Pons (tissue), 1 donor: ENCODE measurements at regions not wholly inside any gene's neighbourhood (a gene's known extent, or its start where the extent isn't known, plus 50 kb on each side); places are given as distances from the start of the nearest gene placed in this dataset.
"Not testable (repeated sequence)": the region's sequence is repeated elsewhere in the genome, so short reads cannot be mapped to it uniquely, and the experiment has no call there.

Experiments used
- DNase-seq: peaks from one replicate; pipeline ENCODE4 v3.0.0-alpha.2; 2016; ENCODE audit warnings: low spot score

GRCh38 chr5:156218367-156219158 is 108.4 kb upstream of the SGCD start:
- DNase-seq = no peak

GRCh38 chr5:156219483-156220005 is 107.4 kb upstream of the SGCD start:
- DNase-seq = no peak

DNA sequence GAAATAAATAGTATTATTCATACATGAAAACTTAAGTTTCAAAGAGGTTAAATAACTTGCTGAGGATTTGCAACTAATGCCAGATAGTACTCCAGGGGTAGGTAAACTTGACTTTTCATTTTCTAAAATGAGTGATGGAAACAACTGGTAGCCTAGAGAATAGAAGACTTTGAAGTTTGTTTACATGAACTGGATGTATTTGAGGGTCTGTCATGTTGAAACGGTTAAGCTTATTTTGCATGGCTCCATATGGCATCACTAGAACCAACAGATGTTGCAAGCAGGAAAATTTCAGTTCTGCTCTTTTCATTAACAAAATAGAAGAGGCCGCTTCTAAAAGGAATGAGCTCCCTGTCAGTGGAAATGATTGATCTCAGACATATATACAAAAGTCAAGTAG is 105.1 kb upstream of the SGCD start:
- no peak for DNase-seq

DNA sequence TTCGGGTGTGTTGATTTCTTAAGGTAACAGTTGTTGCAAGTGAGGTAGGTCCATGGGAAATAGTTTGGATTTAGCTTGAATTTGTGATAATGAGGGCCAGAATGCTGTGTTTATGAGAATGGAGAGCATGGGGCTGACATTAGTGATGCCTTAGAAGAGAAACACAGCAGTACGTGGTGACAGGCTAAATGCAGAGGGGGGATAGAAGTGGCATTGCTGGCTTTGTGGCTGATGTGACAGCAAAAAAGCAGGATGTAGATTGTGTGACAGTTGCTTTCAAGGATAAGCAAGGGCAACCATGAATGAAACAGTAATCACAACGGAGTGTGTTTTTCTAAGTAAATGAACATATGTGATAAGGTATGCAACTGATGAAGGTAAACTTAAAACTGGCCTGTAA is 103.4 kb upstream of the SGCD start:
- no peak for DNase-seq

DNA sequence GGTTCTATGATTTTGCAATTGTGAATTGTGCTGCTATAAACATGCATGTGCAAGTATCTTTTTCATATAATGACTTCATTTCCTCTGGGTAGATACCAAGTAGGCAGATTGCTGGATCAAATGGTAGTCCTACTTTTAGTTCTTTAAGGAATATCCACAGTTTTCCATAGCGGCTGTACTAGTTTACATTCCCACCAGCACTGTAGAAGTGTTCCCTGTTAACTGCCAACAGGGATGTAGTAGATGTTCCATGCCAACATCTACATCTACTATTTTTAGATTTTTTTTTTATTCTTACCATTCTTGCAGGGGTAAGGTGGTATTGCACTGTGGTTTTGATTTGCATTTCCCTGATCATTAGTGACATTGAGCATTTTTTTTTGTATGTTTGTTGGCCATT is 100.5 kb upstream of the SGCD start:
- DNase-seq = not testable (repeated sequence)

DNA sequence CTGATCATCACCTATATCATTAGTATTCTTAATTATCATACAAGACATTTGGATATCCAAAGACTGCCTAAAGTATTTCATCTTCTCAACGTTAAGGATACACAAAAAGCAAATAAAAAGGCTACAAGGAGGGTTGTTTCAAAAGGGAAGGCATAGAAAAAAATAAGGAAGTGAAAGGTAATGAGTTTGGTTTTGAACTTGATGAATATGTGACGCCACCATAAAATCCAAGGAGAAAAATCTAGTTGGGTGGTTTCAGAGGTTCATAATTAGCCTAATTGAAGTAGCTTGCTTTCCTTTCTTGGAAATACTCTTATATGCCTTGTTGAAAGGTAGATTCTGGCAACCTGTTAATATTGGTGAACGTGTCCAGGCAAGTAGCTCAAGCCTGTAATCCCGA is 96.1 kb upstream of the SGCD start:
- no peak for DNase-seq

DNA sequence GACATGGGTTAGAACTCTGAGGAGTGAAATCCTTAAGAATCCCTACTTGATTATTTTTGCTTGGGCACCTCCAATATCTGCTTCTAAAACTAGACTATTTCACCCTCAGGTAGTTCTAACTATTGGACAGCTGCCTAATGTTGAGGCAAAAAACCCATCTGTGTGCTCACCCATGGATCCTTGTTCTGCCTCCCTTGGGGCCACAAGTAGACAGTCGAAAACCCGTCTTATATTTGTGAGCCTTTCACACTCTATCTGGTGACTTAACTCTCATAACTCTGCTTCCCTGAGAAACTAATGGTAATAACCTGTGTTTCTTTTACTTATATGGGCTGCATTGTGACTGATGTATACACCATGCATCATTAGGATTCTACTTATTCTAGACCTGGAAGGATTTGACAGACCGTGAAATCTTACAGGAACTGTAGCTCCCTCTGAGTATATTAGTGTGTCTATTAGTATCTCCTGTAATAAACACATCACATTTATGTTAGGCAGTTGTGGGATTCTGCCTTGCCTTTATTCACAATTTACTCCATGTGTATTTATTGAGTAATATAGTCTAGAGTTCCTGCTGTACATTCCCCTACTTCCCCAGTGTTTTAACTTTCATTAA is 94.6 kb upstream of the SGCD start:
- no peak for DNase-seq

- no peak for DNase-seq
Observed at GRCh38 chr5:156237361-156237760, 89.6 kb upstream of the SGCD start.

GRCh38 chr5:156239800-156240199 is 87.2 kb upstream of the SGCD start:
- no peak for DNase-seq

DNA sequence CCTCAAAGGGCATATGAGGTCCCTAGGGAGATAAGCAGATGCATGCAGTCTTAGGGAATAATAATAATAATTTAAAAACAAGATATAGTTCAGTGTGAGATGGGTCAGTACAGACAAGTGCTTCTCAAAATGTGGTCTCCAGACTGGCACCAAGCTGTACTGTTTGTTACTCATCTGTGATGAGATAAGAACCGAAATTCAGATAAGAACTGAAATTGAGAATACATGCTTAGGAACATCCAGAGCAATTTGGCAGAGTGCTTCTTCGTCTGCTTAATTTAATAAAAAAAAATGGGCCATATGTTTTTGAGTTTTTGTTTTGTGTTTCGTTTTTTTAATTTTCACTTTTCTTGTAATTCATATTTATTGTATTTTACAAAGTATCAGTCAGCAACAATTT is 86.5 kb upstream of the SGCD start:
- DNase-seq = no peak

DNA sequence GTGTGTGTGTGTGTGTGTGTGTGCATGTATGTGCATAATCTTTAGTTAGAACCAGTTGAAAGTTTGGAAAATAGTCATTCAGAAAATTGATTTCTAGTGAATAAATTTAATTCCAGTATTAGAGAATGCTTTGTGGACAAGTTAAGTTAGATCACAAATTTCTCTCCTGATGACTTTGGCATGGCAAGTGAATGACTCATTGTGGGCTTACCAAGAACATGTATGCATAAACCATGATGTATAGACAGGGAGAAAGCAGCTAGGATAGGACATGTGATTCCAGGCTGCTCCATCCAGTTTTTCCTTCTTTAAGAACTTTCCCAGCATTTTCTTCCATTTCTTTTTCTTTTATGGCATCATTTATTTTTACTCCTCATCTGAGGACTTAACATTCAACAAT is 85.7 kb upstream of the SGCD start:
- no peak for DNase-seq

DNA sequence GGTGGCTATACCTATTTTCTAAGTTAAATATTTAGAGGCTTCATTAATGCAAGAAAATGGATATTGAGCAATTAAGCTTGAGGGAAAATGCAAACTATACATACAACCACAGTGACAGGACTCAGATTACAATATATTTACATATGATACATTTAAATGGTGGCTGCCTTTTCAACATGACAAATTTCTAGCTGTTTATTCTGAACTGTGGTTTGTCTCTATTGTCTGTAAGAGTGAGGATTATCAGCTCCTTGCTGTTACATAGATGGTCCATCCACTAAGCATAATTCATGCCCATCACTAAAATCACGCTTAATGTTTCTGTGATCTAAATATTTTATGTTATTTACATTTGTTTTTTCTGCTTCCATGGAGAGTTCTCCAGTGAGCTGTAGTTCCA is 81.1 kb upstream of the SGCD start:
- DNase-seq = no peak

DNA sequence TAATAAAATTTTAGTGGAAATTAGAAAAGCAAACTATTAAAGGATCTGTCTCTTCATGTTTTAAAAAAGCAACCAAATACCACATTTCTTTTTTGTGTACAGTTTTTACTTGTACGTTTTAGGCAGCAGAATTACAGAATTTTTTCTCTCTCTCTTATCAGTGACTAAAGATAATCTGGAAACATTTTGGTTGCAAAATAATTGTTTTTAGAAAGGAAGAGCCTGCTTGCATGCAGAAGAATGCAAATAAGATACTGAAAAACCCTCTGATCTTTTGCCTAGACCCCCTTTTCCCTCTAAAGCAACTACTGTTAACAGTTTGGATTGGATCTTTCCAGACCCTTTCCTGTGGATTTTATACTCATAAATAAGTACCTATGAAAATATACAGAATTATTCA is 75.9 kb upstream of the SGCD start:
- no peak for DNase-seq

DNA sequence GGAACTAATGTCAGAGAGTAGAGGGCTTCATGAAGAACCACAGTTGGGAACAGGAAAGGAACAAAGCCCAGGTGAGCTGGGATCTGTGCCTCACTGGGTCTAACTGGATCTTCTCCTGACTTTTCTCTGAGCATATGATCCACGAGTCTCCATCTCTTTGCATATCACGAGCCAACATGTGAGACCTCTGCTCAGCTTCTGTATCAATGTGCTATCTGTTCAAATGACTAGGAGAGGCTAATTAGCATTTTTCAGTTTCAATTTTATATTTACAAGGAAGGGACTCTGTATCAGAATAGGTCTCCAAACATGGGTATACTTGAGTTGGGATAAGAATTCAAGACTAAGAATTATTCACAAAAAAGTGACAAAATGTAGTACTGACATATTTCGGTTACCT is 73.8 kb upstream of the SGCD start:
- no peak for DNase-seq

GRCh38 chr5:156254196-156254595 is 72.8 kb upstream of the SGCD start:
- DNase-seq = no peak

- no peak for DNase-seq
Observed at GRCh38 chr5:156256642-156257041, 70.3 kb upstream of the SGCD start.

GRCh38 chr5:156258934-156259333 is 68.0 kb upstream of the SGCD start:
- no peak for DNase-seq

- no peak for DNase-seq
Observed at GRCh38 chr5:156259618-156260017, 67.3 kb upstream of the SGCD start.

DNA sequence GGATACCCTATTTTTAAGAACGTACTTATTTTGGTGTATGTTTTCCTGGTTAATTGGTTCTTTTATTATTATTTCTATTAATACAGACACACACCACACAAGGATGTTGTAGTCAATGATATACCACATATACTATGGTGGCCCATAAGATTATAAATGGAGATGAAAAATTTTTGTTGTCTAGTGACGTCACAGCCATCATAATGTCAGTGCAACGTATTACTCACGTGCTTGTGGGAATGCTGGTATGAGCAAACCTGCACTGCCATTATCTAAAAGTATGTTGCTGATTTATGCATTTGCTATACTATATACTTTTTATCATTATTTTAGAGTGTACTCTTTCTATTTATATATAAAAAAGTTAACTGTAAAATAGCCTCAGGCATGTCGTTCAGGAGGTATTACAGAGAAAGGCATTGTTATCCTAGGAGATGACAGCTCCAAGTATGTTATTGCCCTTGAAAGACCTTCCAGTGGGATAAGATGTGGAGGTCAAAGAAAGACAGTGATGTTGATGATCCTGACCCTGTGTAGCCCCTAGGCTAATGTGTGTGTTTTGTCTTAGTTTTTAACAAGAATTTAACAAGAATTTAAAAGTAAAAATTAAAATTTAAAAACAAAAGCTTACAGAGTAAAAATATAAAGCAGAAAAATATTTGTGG is 65.6 kb upstream of the SGCD start:
- DNase-seq = no peak

GRCh38 chr5:156271569-156271968 is 55.4 kb upstream of the SGCD start:
- no peak for DNase-seq

- DNase-seq = no peak
Observed at GRCh38 chr5:156272139-156272538, 54.8 kb upstream of the SGCD start.

DNA sequence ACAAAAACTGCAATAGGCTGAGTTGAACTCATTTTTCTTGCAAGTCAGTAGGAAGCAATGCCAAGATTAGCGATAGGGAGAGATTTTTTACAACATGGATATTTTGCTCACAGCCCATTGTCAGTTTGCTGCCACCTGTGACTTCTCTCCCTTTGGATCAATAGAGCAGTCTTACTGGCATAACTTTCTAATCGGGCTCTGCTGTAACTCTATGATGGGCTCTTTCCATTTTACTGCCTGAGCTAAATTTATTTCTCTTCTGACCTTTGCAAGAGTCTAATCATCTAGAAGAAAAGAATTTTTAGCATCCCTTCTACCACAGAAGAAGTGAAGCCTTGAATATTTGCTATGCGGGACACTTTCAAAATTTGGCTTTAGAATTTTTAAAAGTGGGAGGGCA is 53.6 kb upstream of the SGCD start:
- DNase-seq = no peak

- no peak for DNase-seq
Observed at GRCh38 chr5:156274453-156274852, 52.5 kb upstream of the SGCD start.
